ENCODE measurements at regions not wholly inside any gene's neighbourhood (a gene's known extent, or its start where the extent isn't known, plus 50 kb on each side); places are given as distances from the start of the nearest gene placed in this dataset.

DNA sequence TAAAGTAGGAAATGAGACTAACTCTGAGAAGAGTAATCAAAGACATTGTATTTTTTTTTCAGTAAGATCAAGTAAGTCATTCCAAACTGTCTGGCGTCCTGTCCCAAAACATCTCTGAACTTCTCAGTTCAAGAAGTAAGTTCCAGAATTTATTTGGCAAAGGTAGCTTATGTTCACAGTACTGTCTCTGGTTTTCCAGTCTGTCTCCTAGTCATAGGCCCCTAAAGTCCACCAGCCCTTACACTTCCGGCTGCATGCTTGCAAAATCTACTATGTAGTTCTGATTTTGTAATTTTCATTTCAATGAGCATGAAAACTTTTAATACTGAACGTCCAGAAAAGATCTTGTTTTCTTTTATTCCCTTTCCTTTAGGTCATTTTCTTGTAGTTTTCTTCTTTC lies 61.4 kb upstream of the S1PR1 start:
- TF ChIP-seq POLR2A (IDR thresholded peaks at IDR 0.05), result no peak
- TF ChIP-seq, protein P1, sequence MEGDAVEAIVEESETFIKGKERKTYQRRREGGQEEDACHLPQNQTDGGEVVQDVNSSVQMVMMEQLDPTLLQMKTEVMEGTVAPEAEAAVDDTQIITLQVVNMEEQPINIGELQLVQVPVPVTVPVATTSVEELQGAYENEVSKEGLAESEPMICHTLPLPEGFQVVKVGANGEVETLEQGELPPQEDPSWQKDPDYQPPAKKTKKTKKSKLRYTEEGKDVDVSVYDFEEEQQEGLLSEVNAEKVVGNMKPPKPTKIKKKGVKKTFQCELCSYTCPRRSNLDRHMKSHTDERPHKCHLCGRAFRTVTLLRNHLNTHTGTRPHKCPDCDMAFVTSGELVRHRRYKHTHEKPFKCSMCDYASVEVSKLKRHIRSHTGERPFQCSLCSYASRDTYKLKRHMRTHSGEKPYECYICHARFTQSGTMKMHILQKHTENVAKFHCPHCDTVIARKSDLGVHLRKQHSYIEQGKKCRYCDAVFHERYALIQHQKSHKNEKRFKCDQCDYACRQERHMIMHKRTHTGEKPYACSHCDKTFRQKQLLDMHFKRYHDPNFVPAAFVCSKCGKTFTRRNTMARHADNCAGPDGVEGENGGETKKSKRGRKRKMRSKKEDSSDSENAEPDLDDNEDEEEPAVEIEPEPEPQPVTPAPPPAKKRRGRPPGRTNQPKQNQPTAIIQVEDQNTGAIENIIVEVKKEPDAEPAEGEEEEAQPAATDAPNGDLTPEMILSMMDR (IDR thresholded peaks at IDR 0.05 in 4 of 5, conservative IDR thresholded peaks at IDR 0.05 in 1 of 5), result no peak
